ENCODE measurements at regions not wholly inside any gene's neighbourhood (a gene's known extent, or its start where the extent isn't known, plus 50 kb on each side); places are given as distances from the start of the nearest gene placed in this dataset.
"Not testable (repeated sequence)": the region's sequence is repeated elsewhere in the genome, so short reads cannot be mapped to it uniquely, and the experiment has no call there.

GRCh38 chr3:181987736-181988135 is 276.0 kb downstream of the SOX2 start:
- no peaks in the 10 kb centered on the region for H3K4me1 Mint-ChIP-seq (ENCODE audit: low read depth in 2 of 2)
- H3K36me3 Mint-ChIP-seq (ENCODE audit: insufficient read depth), result no peaks in the 10 kb centered on the region
- ATAC-seq (replicated peaks) (no peak), DNase-seq (no peak)
- no peak overlapping the region for H3K4me3 Mint-ChIP-seq
- no peak overlapping the region for H3K27ac Mint-ChIP-seq
- H3K9me3 Mint-ChIP-seq, result peaks cover 3 to 14% of the 10 kb centered on the region in 2 donors
- no peaks in the 10 kb centered on the region for H3K27me3 Mint-ChIP-seq

- no peak overlapping the region for H3K4me3 Mint-ChIP-seq
- no peak overlapping the region for H3K27ac Mint-ChIP-seq
- no peak for ATAC-seq (replicated peaks)
These were observed 287.1 kb downstream of the SOX2 start for GRCh38 chr3:181998828-181999227.

GRCh38 chr3:181999314-181999713 is 287.6 kb downstream of the SOX2 start:
- H3K36me3 Mint-ChIP-seq (ENCODE audit: insufficient read depth), result no peaks in the 10 kb centered on the region
- ATAC-seq (replicated peaks), result no peak
- H3K9me3 Mint-ChIP-seq, result peaks cover 0 to 22% of the 10 kb centered on the region in 2 donors
- no peak overlapping the region for H3K4me3 Mint-ChIP-seq
- DNase-seq, result no peak
- no peaks in the 10 kb centered on the region for H3K27me3 Mint-ChIP-seq
- no peaks in the 10 kb centered on the region for H3K4me1 Mint-ChIP-seq (ENCODE audit: low read depth in 2 of 2)
- no peak overlapping the region for H3K27ac Mint-ChIP-seq

More at GRCh38 chr3:181998828-181999227, 287.1 kb downstream of the SOX2 start:
- no peaks in the 10 kb centered on the region for H3K36me3 Mint-ChIP-seq (ENCODE audit: insufficient read depth)
- H3K9me3 Mint-ChIP-seq, result peaks cover 0 to 22% of the 10 kb centered on the region in 2 donors
- no peaks in the 10 kb centered on the region for H3K4me1 Mint-ChIP-seq (ENCODE audit: low read depth in 2 of 2)
- DNase-seq, result no peak
- no peaks in the 10 kb centered on the region for H3K27me3 Mint-ChIP-seq

GRCh38 chr3:182000447-182000846 is 288.7 kb downstream of the SOX2 start:
- no peak overlapping the region for H3K27ac Mint-ChIP-seq
- DNase-seq (no peak), ATAC-seq (replicated peaks) (no peak)
- no peak overlapping the region for H3K4me3 Mint-ChIP-seq
- H3K4me1 Mint-ChIP-seq (ENCODE audit: low read depth in 2 of 2), result no peaks in the 10 kb centered on the region
- no peaks in the 10 kb centered on the region for H3K36me3 Mint-ChIP-seq (ENCODE audit: insufficient read depth)
- H3K9me3 Mint-ChIP-seq, result peaks cover 0 to 10% of the 10 kb centered on the region in 2 donors
- H3K27me3 Mint-ChIP-seq, result no peaks in the 10 kb centered on the region

GRCh38 chr3:182005219-182005618 is 293.5 kb downstream of the SOX2 start:
- no peak for ATAC-seq (replicated peaks)
- no peaks in the 10 kb centered on the region for H3K36me3 Mint-ChIP-seq (ENCODE audit: insufficient read depth)

GRCh38 chr3:182005701-182006100 is 294.0 kb downstream of the SOX2 start:
- ATAC-seq (replicated peaks), result no peak
- H3K36me3 Mint-ChIP-seq (ENCODE audit: insufficient read depth), result no peaks in the 10 kb centered on the region
- no peak overlapping the region for H3K27ac Mint-ChIP-seq

More at GRCh38 chr3:182005219-182005618, 293.5 kb downstream of the SOX2 start:
- Mint-ChIP-seq H3K4me3 (no peak overlapping the region), H3K27ac (no peak overlapping the region), H3K4me1 (ENCODE audit: low read depth in 2 of 2) (no peaks in the 10 kb centered on the region), H3K9me3 (peaks cover 0 to 6% of the 10 kb centered on the region in 2 donors), H3K27me3 (no peaks in the 10 kb centered on the region)
- no peak for DNase-seq

GRCh38 chr3:182006431-182006830 is 294.7 kb downstream of the SOX2 start:
- Mint-ChIP-seq H3K36me3 (ENCODE audit: insufficient read depth) (no peaks in the 10 kb centered on the region), H3K4me1 (ENCODE audit: low read depth in 2 of 2) (no peaks in the 10 kb centered on the region), H3K27me3 (no peaks in the 10 kb centered on the region), H3K9me3 (peaks cover 0 to 6% of the 10 kb centered on the region in 2 donors), H3K4me3 (no peak overlapping the region), H3K27ac (no peak overlapping the region)
- ATAC-seq (replicated peaks) (no peak), DNase-seq (no peak)

More at GRCh38 chr3:182005701-182006100, 294.0 kb downstream of the SOX2 start:
- DNase-seq, result no peak
- peaks cover 0 to 6% of the 10 kb centered on the region in 2 donors for H3K9me3 Mint-ChIP-seq
- H3K27me3 Mint-ChIP-seq, result no peaks in the 10 kb centered on the region
- no peaks in the 10 kb centered on the region for H3K4me1 Mint-ChIP-seq (ENCODE audit: low read depth in 2 of 2)
- no peak overlapping the region for H3K4me3 Mint-ChIP-seq

GRCh38 chr3:182007441-182007840 is 295.7 kb downstream of the SOX2 start:
- H3K4me3 Mint-ChIP-seq, result no peak overlapping the region
- peaks cover 0 to 6% of the 10 kb centered on the region in 2 donors for H3K9me3 Mint-ChIP-seq
- H3K36me3 Mint-ChIP-seq (ENCODE audit: insufficient read depth), result no peaks in the 10 kb centered on the region
- no peaks in the 10 kb centered on the region for H3K4me1 Mint-ChIP-seq (ENCODE audit: low read depth in 2 of 2)
- H3K27me3 Mint-ChIP-seq, result no peaks in the 10 kb centered on the region
- H3K27ac Mint-ChIP-seq, result no peak overlapping the region
- DNase-seq (no peak), ATAC-seq (replicated peaks) (no peak)

GRCh38 chr3:182018361-182018760 is 306.6 kb downstream of the SOX2 start:
- Mint-ChIP-seq H3K27me3 (no peaks in the 10 kb centered on the region), H3K4me1 (ENCODE audit: low read depth in 2 of 2) (no peaks in the 10 kb centered on the region), H3K36me3 (ENCODE audit: insufficient read depth) (no peaks in the 10 kb centered on the region), H3K27ac (no peak overlapping the region), H3K4me3 (no peak overlapping the region), H3K9me3 (peaks cover 0 to 2% of the 10 kb centered on the region in 2 donors)
- ATAC-seq (replicated peaks) (no peak), DNase-seq (no peak)

- no peak for ATAC-seq (replicated peaks)
- Mint-ChIP-seq H3K36me3 (ENCODE audit: insufficient read depth) (no peaks in the 10 kb centered on the region), H3K4me3 (no peak overlapping the region), H3K9me3 (peaks cover 0 to 2% of the 10 kb centered on the region in 2 donors), H3K27ac (no peak overlapping the region), H3K4me1 (ENCODE audit: low read depth in 2 of 2) (no peaks in the 10 kb centered on the region), H3K27me3 (no peaks in the 10 kb centered on the region)
- no peak for DNase-seq
These were observed 308.2 kb downstream of the SOX2 start for GRCh38 chr3:182019926-182020325.

GRCh38 chr3:182023843-182024242 is 312.1 kb downstream of the SOX2 start:
- Mint-ChIP-seq H3K4me1 (ENCODE audit: low read depth in 2 of 2) (no peaks in the 10 kb centered on the region), H3K4me3 (no peak overlapping the region), H3K27ac (no peak overlapping the region), H3K27me3 (no peaks in the 10 kb centered on the region), H3K36me3 (ENCODE audit: insufficient read depth) (no peaks in the 10 kb centered on the region), H3K9me3 (no peaks in the 10 kb centered on the region)
- DNase-seq, result no peak
- no peak for ATAC-seq (replicated peaks)

GRCh38 chr3:182027366-182027765 is 315.6 kb downstream of the SOX2 start:
- no peak for ATAC-seq (replicated peaks)
- no peaks in the 10 kb centered on the region for H3K4me1 Mint-ChIP-seq (ENCODE audit: low read depth in 2 of 2)

GRCh38 chr3:182028081-182028480 is 316.4 kb downstream of the SOX2 start:
- Mint-ChIP-seq H3K27me3 (no peaks in the 10 kb centered on the region), H3K36me3 (ENCODE audit: insufficient read depth) (no peaks in the 10 kb centered on the region), H3K9me3 (peaks cover 2 to 7% of the 10 kb centered on the region in 2 donors), H3K27ac (no peak overlapping the region), H3K4me1 (ENCODE audit: low read depth in 2 of 2) (no peaks in the 10 kb centered on the region), H3K4me3 (no peak overlapping the region)
- ATAC-seq (replicated peaks) (no peak), DNase-seq (no peak)

More at GRCh38 chr3:182027366-182027765, 315.6 kb downstream of the SOX2 start:
- Mint-ChIP-seq H3K27ac (no peak overlapping the region), H3K27me3 (no peaks in the 10 kb centered on the region), H3K36me3 (ENCODE audit: insufficient read depth) (no peaks in the 10 kb centered on the region), H3K9me3 (peaks cover 2 to 7% of the 10 kb centered on the region in 2 donors), H3K4me3 (no peak overlapping the region)
- DNase-seq, result no peak

- not testable (repeated sequence) for H3K36me3 Mint-ChIP-seq (ENCODE audit: insufficient read depth); ATAC-seq (replicated peaks); H3K4me3 Mint-ChIP-seq; H3K27me3 Mint-ChIP-seq; H3K4me1 Mint-ChIP-seq (ENCODE audit: low read depth in 2 of 2); H3K27ac Mint-ChIP-seq; DNase-seq
- H3K9me3 Mint-ChIP-seq, result peaks cover 10 to 13% of the 10 kb centered on the region in 2 donors
These were observed 322.5 kb downstream of the SOX2 start for GRCh38 chr3:182034231-182034630.

GRCh38 chr3:182035324-182035723 is 323.6 kb downstream of the SOX2 start:
- no peaks in the 10 kb centered on the region for H3K27me3 Mint-ChIP-seq
- DNase-seq (no peak), ATAC-seq (replicated peaks) (no peak)
- H3K4me1 Mint-ChIP-seq (ENCODE audit: low read depth in 2 of 2), result no peaks in the 10 kb centered on the region
- H3K9me3 Mint-ChIP-seq, result peaks cover 10 to 13% of the 10 kb centered on the region in 2 donors
- no peak overlapping the region for H3K27ac Mint-ChIP-seq
- no peaks in the 10 kb centered on the region for H3K36me3 Mint-ChIP-seq (ENCODE audit: insufficient read depth)
- H3K4me3 Mint-ChIP-seq, result no peak overlapping the region

Data from effector memory CD8-positive, alpha-beta T cell (primary cell).